Kidney epithelial cell (primary cell): ENCODE measurements at regions not wholly inside any gene's neighbourhood (a gene's known extent, or its start where the extent isn't known, plus 50 kb on each side); places are given as distances from the start of the nearest gene placed in this dataset.

Experiments used
- DNase-seq: peaks from one replicate; pipeline ENCODE4 v3.0.0-alpha.2; 2010; ENCODE audit warnings: low read depth
- H3K27me3 ChIP-seq: 2 replicates; pipeline ENCODE4 v1.6.0; 2011; ENCODE audit warnings: low read length; ENCODE audit not compliant: control insufficient read depth, insufficient read depth
- H3K36me3 ChIP-seq: 2 replicates; pipeline ENCODE4 v1.5.1; 2011; ENCODE audit warnings: low read length; ENCODE audit not compliant: control insufficient read depth, insufficient read depth
- H3K4me3 ChIP-seq: 2 replicates; pipeline ENCODE4 v1.5.1; 2011; ENCODE audit warnings: low read depth, mild to moderate bottlenecking, control low read depth, low read length
- TF ChIP-seq, protein P1 (sequence below): IDR thresholded peaks from 2 replicates; pipeline ENCODE4 v1.5.1; 2011; ENCODE audit warnings: mild to moderate bottlenecking, moderate library complexity, low read length, control low read depth, inconsistent platforms; ENCODE audit not compliant: insufficient read depth, poor library complexity, severe bottlenecking

DNA sequence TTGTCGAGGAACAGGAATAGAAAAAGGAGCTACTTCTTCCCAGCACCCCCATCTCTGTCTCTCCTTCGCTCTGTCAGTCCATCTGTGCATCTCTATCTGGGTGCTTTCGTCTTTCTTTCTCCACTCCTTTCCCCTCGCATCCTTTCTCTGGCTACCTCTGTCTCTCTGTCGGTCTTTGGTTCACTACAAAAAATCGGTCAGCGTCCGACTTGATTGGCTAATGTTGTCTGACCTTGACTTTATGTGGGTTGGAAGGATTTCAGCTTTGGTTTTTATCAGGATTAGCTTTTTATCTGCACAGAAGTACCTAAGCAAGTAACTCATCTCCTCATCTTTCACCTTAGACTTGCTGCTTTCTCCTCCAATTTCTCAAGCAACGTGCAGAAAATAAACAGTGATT is 575.2 kb upstream of the ZNF462 start:
- TF ChIP-seq, protein P1, sequence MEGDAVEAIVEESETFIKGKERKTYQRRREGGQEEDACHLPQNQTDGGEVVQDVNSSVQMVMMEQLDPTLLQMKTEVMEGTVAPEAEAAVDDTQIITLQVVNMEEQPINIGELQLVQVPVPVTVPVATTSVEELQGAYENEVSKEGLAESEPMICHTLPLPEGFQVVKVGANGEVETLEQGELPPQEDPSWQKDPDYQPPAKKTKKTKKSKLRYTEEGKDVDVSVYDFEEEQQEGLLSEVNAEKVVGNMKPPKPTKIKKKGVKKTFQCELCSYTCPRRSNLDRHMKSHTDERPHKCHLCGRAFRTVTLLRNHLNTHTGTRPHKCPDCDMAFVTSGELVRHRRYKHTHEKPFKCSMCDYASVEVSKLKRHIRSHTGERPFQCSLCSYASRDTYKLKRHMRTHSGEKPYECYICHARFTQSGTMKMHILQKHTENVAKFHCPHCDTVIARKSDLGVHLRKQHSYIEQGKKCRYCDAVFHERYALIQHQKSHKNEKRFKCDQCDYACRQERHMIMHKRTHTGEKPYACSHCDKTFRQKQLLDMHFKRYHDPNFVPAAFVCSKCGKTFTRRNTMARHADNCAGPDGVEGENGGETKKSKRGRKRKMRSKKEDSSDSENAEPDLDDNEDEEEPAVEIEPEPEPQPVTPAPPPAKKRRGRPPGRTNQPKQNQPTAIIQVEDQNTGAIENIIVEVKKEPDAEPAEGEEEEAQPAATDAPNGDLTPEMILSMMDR, result no peak
- Histone ChIP-seq H3K4me3 (no peak overlapping the region), H3K27me3 (no peaks in the 10 kb centered on the region), H3K36me3 (no peaks in the 10 kb centered on the region)
- no peak for DNase-seq

- H3K27me3 ChIP-seq, result no peaks in the 10 kb centered on the region
- H3K36me3 ChIP-seq, result no peaks in the 10 kb centered on the region
- TF ChIP-seq, protein P1, result no peak
- H3K4me3 ChIP-seq, result no peak overlapping the region
- no peak for DNase-seq
Observed at GRCh38 chr9:106288689-106289088, 574.3 kb upstream of the ZNF462 start.

GRCh38 chr9:106291786-106292185 is 571.2 kb upstream of the ZNF462 start:
- Histone ChIP-seq H3K4me3 (no peak overlapping the region), H3K27me3 (no peaks in the 10 kb centered on the region), H3K36me3 (no peaks in the 10 kb centered on the region)
- no peak for DNase-seq
- TF ChIP-seq, protein P1, result no peak

GRCh38 chr9:106296426-106296825 is 566.5 kb upstream of the ZNF462 start:
- no peak for DNase-seq
- no peaks in the 10 kb centered on the region for H3K36me3 ChIP-seq
- TF ChIP-seq, protein P1, result no peak
- no peaks in the 10 kb centered on the region for H3K27me3 ChIP-seq
- H3K4me3 ChIP-seq, result no peak overlapping the region

DNA sequence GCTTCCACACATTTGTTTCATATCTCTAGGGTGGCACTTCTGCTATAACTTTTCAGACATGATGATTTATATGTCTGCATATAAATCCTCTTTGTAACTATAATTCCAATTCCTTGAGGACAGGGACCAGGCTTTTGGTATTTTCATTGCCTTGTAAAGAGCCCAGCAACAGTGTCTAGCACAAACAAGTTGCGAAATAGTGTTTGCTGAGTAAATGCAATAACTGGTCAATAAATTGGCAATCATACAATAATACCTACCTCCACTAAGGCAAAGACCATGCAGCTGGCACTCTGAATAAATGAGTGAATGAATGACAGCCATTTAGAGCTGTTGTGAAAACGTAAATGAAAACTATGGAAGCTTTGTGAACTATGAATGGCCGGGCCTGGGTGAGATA is 564.0 kb upstream of the ZNF462 start:
- Histone ChIP-seq H3K27me3 (no peaks in the 10 kb centered on the region), H3K4me3 (no peak overlapping the region), H3K36me3 (no peaks in the 10 kb centered on the region)
- no peak for DNase-seq
- TF ChIP-seq, protein P1, result no peak

- H3K4me3 ChIP-seq, result no peak overlapping the region
- TF ChIP-seq, protein P1, result no peak
- no peak for DNase-seq
- H3K36me3 ChIP-seq, result no peaks in the 10 kb centered on the region
- H3K27me3 ChIP-seq, result no peaks in the 10 kb centered on the region
Observed at GRCh38 chr9:106304401-106304920, 558.5 kb upstream of the ZNF462 start.
